Panc1 (cell line): ENCODE measurements at regions not wholly inside any gene's neighbourhood (a gene's known extent, or its start where the extent isn't known, plus 50 kb on each side); places are given as distances from the start of the nearest gene placed in this dataset.

Experiments used
- ATAC-seq: fragments of 200-7000 bp; cut with Tn5 transposase; 2 replicates; pipeline ENCODE4 v1.9.1; 2020; ENCODE audit warnings: mild to moderate bottlenecking, moderate library complexity
- BruUV-seq: library from RNA; stranded (reverse); fragments of 400-500 nt; replicated peaks from 2 replicates; lab custom pipeline; 2021; lab: Mats Ljungman, UMichigan
- CTCF ChIA-PET: fragments of 300-600 bp; sonication (Branson Sonifier 250); formaldehyde crosslinking; loops from one replicate; lab custom pipeline; 2022; ENCODE audit warnings: antibody characterized with exemption; lab: Charles Lee
- POLR2A ChIA-PET: fragments of 300-600 bp; sonication (Branson Sonifier 250); formaldehyde crosslinking; loops from one replicate; lab custom pipeline; 2022; ENCODE audit warnings: antibody characterized with exemption; lab: Charles Lee
- DNase-seq: peaks from one replicate; pipeline ENCODE4 v3.0.0-alpha.2; 2010; ENCODE audit warnings: low read depth, low spot score
- H3K27ac ChIP-seq: 2 replicates; pipeline ENCODE4 v1.5.1; 2011; ENCODE audit warnings: mild to moderate bottlenecking, low read length, inconsistent platforms
- H3K27me3 ChIP-seq: fragments of 200-500 bp; sonication (Bioruptor generic); 2 replicates; pipeline ENCODE4 v1.6.0; 2014; ENCODE audit warnings: low read length, inconsistent platforms; ENCODE audit not compliant: control insufficient read depth, insufficient read depth
- H3K36me3 ChIP-seq: fragments of 200-500 bp; sonication (Bioruptor generic); 2 replicates; pipeline ENCODE4 v1.5.1; 2014; ENCODE audit warnings: inconsistent platforms, mild to moderate bottlenecking, low read length, moderate library complexity; ENCODE audit not compliant: control insufficient read depth, insufficient read depth
- H3K4me1 ChIP-seq: 2 replicates; pipeline ENCODE4 v1.5.1; 2011; ENCODE audit warnings: inconsistent platforms, mild to moderate bottlenecking, low read length, moderate library complexity; ENCODE audit not compliant: control insufficient read depth, insufficient read depth
- H3K4me3 ChIP-seq, 2 experiments: 2 replicates each; pipeline ENCODE4 v1.5.1; 2011 to 2012; ENCODE audit warnings: low read depth in 2 of 2, low read length in 2 of 2, mild to moderate bottlenecking in 2 of 2, inconsistent platforms in 1 of 2, moderate library complexity in 1 of 2
- H3K9me3 ChIP-seq: fragments of 200-500 bp; sonication (Bioruptor generic); 2 replicates; pipeline ENCODE4 v1.5.1; 2014; ENCODE audit warnings: low read depth, mild to moderate bottlenecking, inconsistent platforms, low read length, moderate library complexity; ENCODE audit not compliant: control insufficient read depth, insufficient read depth
- POLR2AphosphoS5 ChIP-seq: IDR thresholded peaks from 2 replicates; pipeline ENCODE4 v1.6.1; 2012; ENCODE audit warnings: mild to moderate bottlenecking, low read depth, low read length, moderate library complexity
- SIN3A ChIP-seq: IDR thresholded peaks from 2 replicates; pipeline ENCODE4 v1.6.1; 2012; ENCODE audit warnings: low read depth, mild to moderate bottlenecking, low read length, moderate library complexity, borderline replicate concordance; ENCODE audit not compliant: insufficient read depth
- TCF7L2 ChIP-seq: IDR thresholded peaks from 2 replicates; pipeline ENCODE4 v1.6.1; 2011; ENCODE audit warnings: mild to moderate bottlenecking, low read depth, low read length, inconsistent platforms
- in situ Hi-C: cut with HindIII; loops from 2 replicates; pipeline ENCODE4 v1.10.0; 2016; ENCODE audit warnings: low sequenced_read_pairs, low pct_unique_long_range_greater_than_20kb
- intact Hi-C: fragments of 100-400 bp; cut with micrococcal nuclease; formaldehyde crosslinking; loops from one replicate; pipeline ENCODE4 v1.10.0; 2022; ENCODE audit not compliant: unreplicated experiment
- TF ChIP-seq, protein P1 (sequence below): fragments of 450-650 bp; IDR thresholded peaks from 2 replicates; pipeline ENCODE4 v1.5.1; 2017; ENCODE audit warnings: mild to moderate bottlenecking
- TF ChIP-seq, protein P2 (sequence below), 2 experiments: IDR thresholded peaks; 2 replicates each; pipeline ENCODE4 v1.6.1; 2011 to 2012; ENCODE audit warnings: low read depth in 2 of 2, control low read depth in 1 of 2, low read length in 1 of 2, mild to moderate bottlenecking in 1 of 2, moderate library complexity in 1 of 2; ENCODE audit not compliant: insufficient read depth in 1 of 2

DNA sequence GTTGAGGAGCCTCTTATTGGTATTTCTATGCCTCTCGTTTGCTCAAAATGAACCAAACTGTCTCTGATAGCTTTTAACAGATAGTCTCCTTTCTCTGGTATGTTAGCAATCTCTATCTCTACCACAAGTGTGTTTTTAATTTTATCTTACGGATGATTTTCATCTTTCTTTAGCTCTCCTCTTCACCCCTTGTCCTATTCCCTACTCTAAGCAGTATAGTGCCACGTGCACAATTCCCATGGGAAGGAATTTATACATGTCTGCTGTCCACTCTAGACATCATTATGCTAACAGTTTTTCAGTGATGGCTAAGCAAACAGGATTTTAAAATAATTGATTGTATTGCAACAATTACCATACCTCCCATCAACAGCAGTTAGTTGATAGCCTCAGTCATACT, 177.3 kb downstream of the CYB561 start:
- POLR2A ChIA-PET: no interaction called here
- peak overlapping the region; percentile 56 for H3K27ac ChIP-seq
- H3K4me1 ChIP-seq: peaks cover 18% of the 10 kb centered on the region
- DNase-seq (no peak), ATAC-seq (no peak)
- intact Hi-C loops: no loop called here
- peaks cover 9% of the 10 kb centered on the region; the same call in 1 of the 2 replicates for H3K9me3 ChIP-seq
- no peaks in the 10 kb centered on the region for H3K27me3 ChIP-seq
- H3K4me3 ChIP-seq: no peak overlapping the region
- in situ Hi-C loops: no loop called here
- H3K36me3 ChIP-seq: no peaks in the 10 kb centered on the region
- CTCF ChIA-PET: no interaction called here
- BruUV-seq: no TSS peak
- TF ChIP-seq, protein P1, sequence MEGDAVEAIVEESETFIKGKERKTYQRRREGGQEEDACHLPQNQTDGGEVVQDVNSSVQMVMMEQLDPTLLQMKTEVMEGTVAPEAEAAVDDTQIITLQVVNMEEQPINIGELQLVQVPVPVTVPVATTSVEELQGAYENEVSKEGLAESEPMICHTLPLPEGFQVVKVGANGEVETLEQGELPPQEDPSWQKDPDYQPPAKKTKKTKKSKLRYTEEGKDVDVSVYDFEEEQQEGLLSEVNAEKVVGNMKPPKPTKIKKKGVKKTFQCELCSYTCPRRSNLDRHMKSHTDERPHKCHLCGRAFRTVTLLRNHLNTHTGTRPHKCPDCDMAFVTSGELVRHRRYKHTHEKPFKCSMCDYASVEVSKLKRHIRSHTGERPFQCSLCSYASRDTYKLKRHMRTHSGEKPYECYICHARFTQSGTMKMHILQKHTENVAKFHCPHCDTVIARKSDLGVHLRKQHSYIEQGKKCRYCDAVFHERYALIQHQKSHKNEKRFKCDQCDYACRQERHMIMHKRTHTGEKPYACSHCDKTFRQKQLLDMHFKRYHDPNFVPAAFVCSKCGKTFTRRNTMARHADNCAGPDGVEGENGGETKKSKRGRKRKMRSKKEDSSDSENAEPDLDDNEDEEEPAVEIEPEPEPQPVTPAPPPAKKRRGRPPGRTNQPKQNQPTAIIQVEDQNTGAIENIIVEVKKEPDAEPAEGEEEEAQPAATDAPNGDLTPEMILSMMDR: no peak
- TF ChIP-seq POLR2AphosphoS5: no peak
- TF ChIP-seq, protein P2, sequence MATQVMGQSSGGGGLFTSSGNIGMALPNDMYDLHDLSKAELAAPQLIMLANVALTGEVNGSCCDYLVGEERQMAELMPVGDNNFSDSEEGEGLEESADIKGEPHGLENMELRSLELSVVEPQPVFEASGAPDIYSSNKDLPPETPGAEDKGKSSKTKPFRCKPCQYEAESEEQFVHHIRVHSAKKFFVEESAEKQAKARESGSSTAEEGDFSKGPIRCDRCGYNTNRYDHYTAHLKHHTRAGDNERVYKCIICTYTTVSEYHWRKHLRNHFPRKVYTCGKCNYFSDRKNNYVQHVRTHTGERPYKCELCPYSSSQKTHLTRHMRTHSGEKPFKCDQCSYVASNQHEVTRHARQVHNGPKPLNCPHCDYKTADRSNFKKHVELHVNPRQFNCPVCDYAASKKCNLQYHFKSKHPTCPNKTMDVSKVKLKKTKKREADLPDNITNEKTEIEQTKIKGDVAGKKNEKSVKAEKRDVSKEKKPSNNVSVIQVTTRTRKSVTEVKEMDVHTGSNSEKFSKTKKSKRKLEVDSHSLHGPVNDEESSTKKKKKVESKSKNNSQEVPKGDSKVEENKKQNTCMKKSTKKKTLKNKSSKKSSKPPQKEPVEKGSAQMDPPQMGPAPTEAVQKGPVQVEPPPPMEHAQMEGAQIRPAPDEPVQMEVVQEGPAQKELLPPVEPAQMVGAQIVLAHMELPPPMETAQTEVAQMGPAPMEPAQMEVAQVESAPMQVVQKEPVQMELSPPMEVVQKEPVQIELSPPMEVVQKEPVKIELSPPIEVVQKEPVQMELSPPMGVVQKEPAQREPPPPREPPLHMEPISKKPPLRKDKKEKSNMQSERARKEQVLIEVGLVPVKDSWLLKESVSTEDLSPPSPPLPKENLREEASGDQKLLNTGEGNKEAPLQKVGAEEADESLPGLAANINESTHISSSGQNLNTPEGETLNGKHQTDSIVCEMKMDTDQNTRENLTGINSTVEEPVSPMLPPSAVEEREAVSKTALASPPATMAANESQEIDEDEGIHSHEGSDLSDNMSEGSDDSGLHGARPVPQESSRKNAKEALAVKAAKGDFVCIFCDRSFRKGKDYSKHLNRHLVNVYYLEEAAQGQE (IDR thresholded peaks at IDR 0.05; ENCODE audit: insufficient read depth in 1 of 2, low read depth in 2 of 2, low read length in 1 of 2): no peak
- TF ChIP-seq SIN3A: no peak
- no peak for TF ChIP-seq TCF7L2

DNA sequence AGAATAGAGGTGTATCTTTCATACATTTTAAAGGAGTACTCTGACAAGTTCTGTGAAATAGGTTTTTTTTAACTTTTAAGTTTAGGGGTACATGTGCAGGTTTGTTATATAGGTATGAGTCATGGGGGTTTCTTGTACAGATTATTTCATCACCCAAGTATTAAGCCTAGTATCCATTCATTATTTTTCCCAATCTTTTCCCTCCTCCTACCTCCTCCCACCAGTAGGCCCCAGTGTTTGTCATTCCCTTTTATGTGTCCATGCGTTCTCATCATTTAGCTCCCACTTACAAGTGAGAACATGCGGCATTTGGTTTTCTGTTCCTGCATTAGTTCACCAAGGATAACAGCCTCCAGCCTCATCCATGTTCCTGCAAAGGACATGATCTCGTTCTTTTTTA, 175.5 kb downstream of the CYB561 start:
- no peaks in the 10 kb centered on the region for H3K27me3 ChIP-seq
- BruUV-seq: TSS peak; percentile 6
- in situ Hi-C loops (no loop called here), intact Hi-C loops (no loop called here)
- ChIA-PET POLR2A (no interaction called here), CTCF (no interaction called here)
- no peak overlapping the region for H3K4me3 ChIP-seq
- ATAC-seq: no peak
- TF ChIP-seq SIN3A (no peak), POLR2AphosphoS5 (no peak), TCF7L2 (no peak)
- TF ChIP-seq, protein P1: no peak
- TF ChIP-seq, protein P2 (IDR thresholded peaks at IDR 0.05; ENCODE audit: insufficient read depth in 1 of 2, low read depth in 2 of 2, low read length in 1 of 2): no peak
- H3K4me1 ChIP-seq: peaks cover 28% of the 10 kb centered on the region
- H3K36me3 ChIP-seq: no peaks in the 10 kb centered on the region
- H3K9me3 ChIP-seq: peaks cover 11% of the 10 kb centered on the region; the same call in 1 of the 2 replicates
- DNase-seq: no peak
- H3K27ac ChIP-seq: peak overlapping the region; percentile 7; the same call in 1 of the 2 replicates
